ENCODE measurements at regions not wholly inside any gene's neighbourhood (a gene's known extent, or its start where the extent isn't known, plus 50 kb on each side); places are given as distances from the start of the nearest gene placed in this dataset.

GRCh38 chr3:190785047-190785446 is 77.4 kb downstream of the GMNC start (continued):
- TF ChIP-seq POLR2AphosphoS5 (IDR thresholded peaks at IDR 0.05; ENCODE audit: low read depth, low read length) (no peak), ASH2L (IDR thresholded peaks at IDR 0.05; ENCODE audit: low read length) (no peak), SIX5 (IDR thresholded peaks at IDR 0.05; ENCODE audit: low read depth, low read length) (no peak), KDM5A (IDR thresholded peaks at IDR 0.05; ENCODE audit: low read length) (no peak), FOSL1 (IDR thresholded peaks at IDR 0.05; ENCODE audit: insufficient read depth, low read depth, low read length) (no peak), POU5F1 (IDR thresholded peaks at IDR 0.05; ENCODE audit: low read depth, low read length) (no peak), RNF2 (IDR thresholded peaks at IDR 0.05; ENCODE audit: borderline replicate concordance, low read depth, low read length, missing control alignments, poor library complexity, severe bottlenecking) (no peak)

Data from H1 (cell line).